ENCODE measurements at regions not wholly inside any gene's neighbourhood (a gene's known extent, or its start where the extent isn't known, plus 50 kb on each side); places are given as distances from the start of the nearest gene placed in this dataset.

- 60 to 67% methylated on average over 8 of the region's 8 CpGs for WGBS, 2 donors
- intact Hi-C loops (cut with DNase I), result no loop called here
- Histone ChIP-seq H3K36me3 (no peaks in the 10 kb centered on the region), H3K27me3 (no peaks in the 10 kb centered on the region), H3K9me3 (no peaks in the 10 kb centered on the region), H3K27ac (no peak overlapping the region), H3K4me3 (no peak overlapping the region), H3K4me1 (no peaks in the 10 kb centered on the region)
- ATAC-seq, result no peak
- DNase-seq, result no peak
- FAIRE-seq, result no peak
- TF ChIP-seq CTCF (IDR thresholded peaks at IDR 0.05), result no peak
Measured at GRCh38 chr21:36608041-36608896, 90.6 kb upstream of the SIM2 start.

GRCh38 chr21:36608897-36609225 is 90.1 kb upstream of the SIM2 start:
- Histone ChIP-seq H3K27ac (no peak overlapping the region), H3K4me1 (no peaks in the 10 kb centered on the region), H3K36me3 (no peaks in the 10 kb centered on the region), H3K9me3 (no peaks in the 10 kb centered on the region), H3K4me3 (no peak overlapping the region), H3K27me3 (no peaks in the 10 kb centered on the region)
- WGBS, 2 donors, result 75 to 76% methylated on average over 1 of the region's 1 CpG
- ATAC-seq, result no peak
- no peak for DNase-seq
- intact Hi-C loops (cut with DNase I), result no loop called here
- TF ChIP-seq CTCF (IDR thresholded peaks at IDR 0.05), result no peak
- FAIRE-seq, result no peak

DNA sequence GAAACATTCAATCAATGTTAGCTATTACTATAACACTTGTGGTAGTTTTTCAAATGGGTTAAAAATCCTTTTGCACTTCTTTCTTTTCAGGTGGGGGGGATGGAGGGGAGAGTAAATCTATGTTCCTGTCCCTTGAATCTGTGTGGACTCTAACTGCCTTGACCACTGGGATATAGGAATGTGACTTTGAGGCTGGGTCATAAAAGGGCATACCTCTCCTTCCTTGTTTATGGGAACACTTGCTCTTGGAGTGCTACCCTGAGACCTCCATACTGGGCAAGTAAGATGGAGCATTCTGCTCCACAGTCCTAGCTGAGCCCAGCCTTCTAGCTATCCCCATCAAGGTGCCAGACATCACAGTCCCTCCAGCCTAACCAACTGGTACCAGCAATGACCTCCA is 89.3 kb upstream of the SIM2 start:
- no peak for TF ChIP-seq CTCF (IDR thresholded peaks at IDR 0.05)
- Histone ChIP-seq H3K36me3 (no peaks in the 10 kb centered on the region), H3K4me3 (no peak overlapping the region), H3K27me3 (peaks cover 0 to under 1% (median 0%) of the 10 kb centered on the region in 4 donors), H3K9me3 (no peaks in the 10 kb centered on the region), H3K27ac (no peak overlapping the region), H3K4me1 (no peaks in the 10 kb centered on the region)
- ATAC-seq, result no peak
- intact Hi-C loops (cut with DNase I), result no loop called here
- no peak for DNase-seq
- FAIRE-seq, result no peak

DNA sequence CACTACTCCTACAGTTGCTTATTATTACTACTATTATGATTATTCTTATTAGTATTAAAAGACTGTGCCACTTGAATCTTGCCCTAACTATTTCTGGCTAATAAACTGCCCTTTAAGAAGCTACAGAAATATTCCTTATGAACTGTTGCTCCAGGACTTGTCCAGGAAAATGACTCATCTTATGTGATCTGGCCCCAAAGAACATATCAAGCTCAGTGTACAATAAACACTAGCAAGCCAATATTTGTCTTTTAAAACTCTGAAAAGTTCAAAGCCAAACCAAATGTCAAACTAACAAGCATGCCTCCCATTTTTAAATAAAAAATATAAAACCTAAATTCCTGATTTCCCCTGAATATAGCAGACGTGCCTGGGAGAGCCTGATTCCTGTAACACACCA is 88.7 kb upstream of the SIM2 start:
- DNase-seq (no peak), ATAC-seq (no peak), FAIRE-seq (no peak)
- WGBS, 2 donors, result 47 to 55% methylated on average over 1 of the region's 1 CpG
- Histone ChIP-seq H3K27ac (no peak overlapping the region), H3K4me1 (no peaks in the 10 kb centered on the region), H3K27me3 (peaks cover 0 to 5% (median 0%) of the 10 kb centered on the region in 4 donors), H3K36me3 (no peaks in the 10 kb centered on the region), H3K9me3 (no peaks in the 10 kb centered on the region), H3K4me3 (no peak overlapping the region)
- no peak for TF ChIP-seq CTCF (IDR thresholded peaks at IDR 0.05)
- intact Hi-C loops (cut with DNase I), result no loop called here

- DNase-seq (no peak), ATAC-seq (no peak), FAIRE-seq (no peak)
- intact Hi-C loops (cut with DNase I), result no loop called here
- TF ChIP-seq CTCF (IDR thresholded peaks at IDR 0.05), result no peak
- Histone ChIP-seq H3K4me1 (no peaks in the 10 kb centered on the region), H3K27me3 (peaks cover 0 to 5% (median 0%) of the 10 kb centered on the region in 4 donors), H3K9me3 (no peaks in the 10 kb centered on the region), H3K4me3 (no peak overlapping the region), H3K36me3 (no peaks in the 10 kb centered on the region), H3K27ac (no peak overlapping the region)
- 57 to 73% methylated on average over 7 of the region's 7 CpGs for WGBS, 2 donors
Measured at GRCh38 chr21:36610935-36611334, 88.0 kb upstream of the SIM2 start.
